LNCaP clone FGC (cell line): ENCODE measurements at regions not wholly inside any gene's neighbourhood (a gene's known extent, or its start where the extent isn't known, plus 50 kb on each side); places are given as distances from the start of the nearest gene placed in this dataset.

ENCODE experiments used
- DNase-seq: peaks from one replicate; pipeline ENCODE4 v3.0.0-alpha.2; 2011; ENCODE audit warnings: low read depth
- H3K4me3 ChIP-seq: 2 replicates; pipeline ENCODE4 v1.5.1; 2011; ENCODE audit warnings: mild to moderate bottlenecking, low read depth, low read length, control low read depth
- CTCF ChIP-seq: IDR thresholded peaks from 2 replicates; pipeline ENCODE4 v1.5.1; 2012; ENCODE audit warnings: mild to moderate bottlenecking; ENCODE audit not compliant: control insufficient read depth, insufficient read depth; ENCODE audit errors: extremely low read depth

- no peak overlapping the region for H3K4me3 ChIP-seq
- DNase-seq, result no peak
- TF ChIP-seq CTCF, result no peak
These were observed 103.8 kb downstream of the OR13A1 start for GRCh38 chr10:45211576-45211975.

- no peak overlapping the region for H3K4me3 ChIP-seq
- TF ChIP-seq CTCF, result no peak
- no peak for DNase-seq
These were observed 96.0 kb downstream of the OR13A1 start for GRCh38 chr10:45219416-45219815.

GRCh38 chr10:45220931-45221330 lies 94.5 kb downstream of the OR13A1 start:
- H3K4me3 ChIP-seq, result no peak overlapping the region
- no peak for DNase-seq
- TF ChIP-seq CTCF, result no peak

- H3K4me3 ChIP-seq, result no peak overlapping the region
- no peak for DNase-seq
- TF ChIP-seq CTCF, result no peak
These were observed 91.1 kb downstream of the OR13A1 start for GRCh38 chr10:45224219-45224841.

GRCh38 chr10:45227042-45227441 lies 88.4 kb downstream of the OR13A1 start:
- no peak overlapping the region for H3K4me3 ChIP-seq
- DNase-seq, result no peak
- TF ChIP-seq CTCF, result no peak

GRCh38 chr10:45227456-45227855 lies 88.0 kb downstream of the OR13A1 start:
- no peak for DNase-seq
- no peak for TF ChIP-seq CTCF
- no peak overlapping the region for H3K4me3 ChIP-seq

GRCh38 chr10:45229823-45230222 lies 85.6 kb downstream of the OR13A1 start:
- H3K4me3 ChIP-seq, result no peak overlapping the region
- TF ChIP-seq CTCF, result no peak
- DNase-seq, result no peak
